ENCODE measurements at regions not wholly inside any gene's neighbourhood (a gene's known extent, or its start where the extent isn't known, plus 50 kb on each side); places are given as distances from the start of the nearest gene placed in this dataset.

GRCh38 chr12:107229827-107230226, 136.5 kb upstream of the CRY1 start:
- Mint-ChIP-seq H3K4me1 (no peaks in the 10 kb centered on the region), H3K27ac (ENCODE audit: low read depth) (no peak overlapping the region), H3K4me3 (no peak overlapping the region), H3K9me3 (no peaks in the 10 kb centered on the region), H3K36me3 (ENCODE audit: insufficient read depth) (no peaks in the 10 kb centered on the region), H3K27me3 (peaks cover 2% of the 10 kb centered on the region)
- DNase-seq (ENCODE audit: low spot score in 2 of 2) (no peak), ATAC-seq (replicated peaks; ENCODE audit: extremely low read depth, poor library complexity, severe bottlenecking) (no peak)

DNA sequence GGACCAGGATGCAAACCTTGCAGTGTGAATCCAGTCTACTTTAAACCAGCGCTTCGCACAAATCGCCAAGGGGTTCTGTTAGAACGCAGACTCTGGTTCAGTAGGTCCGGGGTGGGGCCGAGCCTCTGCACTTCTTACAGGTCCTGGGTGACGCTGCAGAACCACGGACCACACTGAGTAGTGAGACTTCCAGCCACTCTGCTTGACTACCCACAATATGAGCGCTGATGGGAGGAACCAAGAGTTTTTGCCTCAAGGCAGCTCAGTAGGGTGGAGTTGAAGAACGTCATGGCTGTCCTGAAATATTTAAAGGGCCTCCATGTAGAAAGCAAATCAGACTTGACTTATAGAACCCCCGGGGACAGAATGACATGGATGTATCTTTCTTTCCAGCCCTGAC, 138.0 kb upstream of the CRY1 start:
- no peaks in the 10 kb centered on the region for H3K9me3 Mint-ChIP-seq
- H3K27me3 Mint-ChIP-seq, result peaks cover 16% of the 10 kb centered on the region
- DNase-seq (ENCODE audit: low spot score in 2 of 2) (no peak), ATAC-seq (replicated peaks; ENCODE audit: extremely low read depth, poor library complexity, severe bottlenecking) (no peak)
- H3K36me3 Mint-ChIP-seq (ENCODE audit: insufficient read depth), result no peaks in the 10 kb centered on the region
- no peak overlapping the region for H3K27ac Mint-ChIP-seq (ENCODE audit: low read depth)
- no peak overlapping the region for H3K4me3 Mint-ChIP-seq
- no peaks in the 10 kb centered on the region for H3K4me1 Mint-ChIP-seq

DNA sequence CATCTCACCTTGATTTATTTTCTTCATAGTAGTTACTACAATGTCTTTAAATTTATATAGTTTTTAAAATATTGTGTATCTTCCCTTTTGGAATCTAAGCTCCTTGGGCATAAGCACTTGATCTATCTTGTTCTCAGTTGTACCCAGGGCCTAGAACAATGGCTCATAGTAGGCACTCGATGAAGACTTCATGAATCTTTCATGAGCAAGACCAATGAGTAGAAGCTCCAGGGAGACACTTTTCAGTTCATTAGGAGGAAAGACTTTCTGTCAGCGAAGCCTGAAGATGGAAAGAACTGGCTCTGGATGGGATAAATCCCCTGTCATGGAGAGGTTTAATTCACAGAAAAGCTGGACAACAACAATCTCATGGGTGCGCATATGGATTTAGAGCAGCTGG, 140.2 kb upstream of the CRY1 start:
- H3K4me1 Mint-ChIP-seq, result no peaks in the 10 kb centered on the region
- H3K4me3 Mint-ChIP-seq, result no peak overlapping the region
- H3K36me3 Mint-ChIP-seq (ENCODE audit: insufficient read depth), result no peaks in the 10 kb centered on the region
- H3K27ac Mint-ChIP-seq (ENCODE audit: low read depth), result no peak overlapping the region
- H3K27me3 Mint-ChIP-seq, result peaks cover 38% of the 10 kb centered on the region
- no peak for DNase-seq (ENCODE audit: low spot score in 2 of 2)
- H3K9me3 Mint-ChIP-seq, result no peaks in the 10 kb centered on the region
- ATAC-seq (replicated peaks; ENCODE audit: extremely low read depth, poor library complexity, severe bottlenecking), result no peak

DNA sequence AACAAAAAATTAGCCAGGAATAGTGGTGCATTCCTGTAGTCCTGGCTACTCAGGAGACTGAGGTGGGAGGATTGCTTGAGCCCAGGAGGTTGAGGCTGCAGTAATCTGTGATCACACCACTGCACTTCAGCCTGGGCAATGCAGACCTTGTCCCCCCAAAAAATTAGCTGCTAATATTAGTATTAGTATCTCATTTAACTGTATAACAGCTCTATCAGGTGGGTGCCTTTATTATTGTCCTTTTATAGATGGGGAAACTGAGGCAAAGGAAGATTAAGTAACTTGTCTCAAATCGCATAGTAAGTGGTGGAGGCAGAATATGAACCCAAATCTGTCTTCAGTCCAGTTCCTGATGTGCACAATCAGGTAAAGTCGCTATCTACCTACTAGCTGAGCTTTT, 142.3 kb upstream of the CRY1 start:
- Mint-ChIP-seq H3K27ac (ENCODE audit: low read depth) (no peak overlapping the region), H3K27me3 (peaks cover 51% of the 10 kb centered on the region), H3K9me3 (no peaks in the 10 kb centered on the region), H3K4me1 (no peaks in the 10 kb centered on the region), H3K4me3 (no peak overlapping the region), H3K36me3 (ENCODE audit: insufficient read depth) (no peaks in the 10 kb centered on the region)
- no peak for DNase-seq (ENCODE audit: low spot score in 2 of 2)
- no peak for ATAC-seq (replicated peaks; ENCODE audit: extremely low read depth, poor library complexity, severe bottlenecking)

DNA sequence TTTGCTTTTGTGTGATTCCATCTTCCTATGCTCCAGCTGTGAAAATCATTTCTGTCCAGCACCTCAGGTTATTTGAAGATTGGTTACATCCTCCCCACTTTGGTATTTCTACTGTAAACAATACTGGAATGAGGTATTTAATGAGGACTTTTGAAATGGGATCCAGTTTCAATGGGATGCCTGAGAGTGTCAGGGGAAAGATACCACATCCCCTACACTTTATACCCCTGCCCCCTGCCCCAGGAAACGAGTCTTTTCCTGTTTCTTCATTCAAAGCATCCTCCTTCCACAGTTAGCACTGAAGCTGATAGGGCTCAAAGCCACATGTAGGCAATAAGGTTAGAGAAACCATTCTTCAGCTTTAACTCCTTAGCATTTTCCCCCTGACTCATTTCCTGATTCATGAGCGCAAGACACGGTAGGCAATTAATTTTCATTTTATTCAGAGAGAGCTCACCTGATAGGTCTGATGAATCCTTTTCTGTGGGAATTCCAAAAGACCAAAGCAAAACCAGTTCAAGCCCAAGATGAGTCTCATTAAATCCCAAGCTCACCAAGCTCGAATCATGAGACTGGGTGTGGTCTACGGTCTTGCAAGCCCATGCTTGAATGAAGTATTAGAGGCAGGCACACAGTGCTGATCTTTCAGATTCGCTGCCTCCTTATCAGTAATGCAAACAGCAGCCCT, 143.6 kb upstream of the CRY1 start:
- no peaks in the 10 kb centered on the region for H3K9me3 Mint-ChIP-seq
- H3K4me1 Mint-ChIP-seq, result no peaks in the 10 kb centered on the region
- DNase-seq (ENCODE audit: low spot score in 2 of 2) (no peak), ATAC-seq (replicated peaks; ENCODE audit: extremely low read depth, poor library complexity, severe bottlenecking) (no peak)
- H3K27ac Mint-ChIP-seq (ENCODE audit: low read depth), result no peak overlapping the region
- H3K36me3 Mint-ChIP-seq (ENCODE audit: insufficient read depth), result no peaks in the 10 kb centered on the region
- H3K27me3 Mint-ChIP-seq, result peaks cover 51% of the 10 kb centered on the region
- no peak overlapping the region for H3K4me3 Mint-ChIP-seq

DNA sequence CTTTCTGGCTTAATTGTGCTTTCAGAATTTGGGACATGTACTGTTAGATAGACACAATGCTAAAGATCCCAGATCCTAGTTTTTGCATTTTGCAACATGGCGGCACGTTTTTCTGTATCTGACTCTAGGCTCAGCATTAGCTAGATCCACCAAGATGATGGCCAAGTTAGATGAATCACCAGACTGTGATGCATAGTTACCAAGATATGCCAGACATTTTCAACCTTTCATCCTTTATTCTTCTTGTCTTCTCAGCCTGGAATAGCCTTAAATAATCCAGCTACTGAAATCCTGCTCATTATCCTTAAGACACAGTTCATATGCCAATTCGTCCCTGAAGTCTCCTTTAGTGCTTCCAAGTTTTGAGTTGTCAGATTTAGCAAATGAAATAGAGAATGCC, 144.9 kb upstream of the CRY1 start:
- no peaks in the 10 kb centered on the region for H3K36me3 Mint-ChIP-seq (ENCODE audit: insufficient read depth)
- no peak overlapping the region for H3K27ac Mint-ChIP-seq (ENCODE audit: low read depth)
- no peak overlapping the region for H3K4me3 Mint-ChIP-seq
- H3K9me3 Mint-ChIP-seq, result no peaks in the 10 kb centered on the region
- DNase-seq (ENCODE audit: low spot score in 2 of 2) (no peak), ATAC-seq (replicated peaks; ENCODE audit: extremely low read depth, poor library complexity, severe bottlenecking) (no peak)
- H3K27me3 Mint-ChIP-seq, result peaks cover 64% of the 10 kb centered on the region
- no peaks in the 10 kb centered on the region for H3K4me1 Mint-ChIP-seq

GRCh38 chr12:107241411-107241810, 148.1 kb upstream of the CRY1 start:
- no peak for ATAC-seq (replicated peaks; ENCODE audit: extremely low read depth, poor library complexity, severe bottlenecking)
- Mint-ChIP-seq H3K4me1 (no peaks in the 10 kb centered on the region), H3K27me3 (peaks cover 77% of the 10 kb centered on the region), H3K9me3 (no peaks in the 10 kb centered on the region), H3K27ac (ENCODE audit: low read depth) (no peak overlapping the region), H3K36me3 (ENCODE audit: insufficient read depth) (no peaks in the 10 kb centered on the region), H3K4me3 (no peak overlapping the region)
- DNase-seq (ENCODE audit: low spot score in 2 of 2), result no peak

DNA sequence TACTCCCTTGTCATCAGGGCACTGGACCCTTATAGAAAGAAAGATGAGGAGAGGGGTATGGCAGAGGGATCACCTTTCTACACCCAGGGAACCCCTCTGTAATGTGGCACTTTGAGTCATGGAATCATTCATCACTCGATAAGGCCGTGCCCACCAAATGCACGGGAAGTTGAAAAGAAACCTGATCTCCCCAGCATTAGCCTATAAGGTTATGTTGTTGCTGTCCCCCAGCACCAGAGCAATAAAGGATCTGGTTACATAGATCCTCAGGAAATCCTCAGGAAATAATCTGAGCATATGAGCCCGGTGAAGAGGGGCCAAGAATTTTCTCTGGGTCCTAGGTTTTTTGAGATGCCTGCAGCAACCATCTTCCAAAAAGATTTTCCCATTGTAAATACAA, 148.8 kb upstream of the CRY1 start:
- DNase-seq (ENCODE audit: low spot score in 2 of 2), result no peak
- no peaks in the 10 kb centered on the region for H3K9me3 Mint-ChIP-seq
- H3K27ac Mint-ChIP-seq (ENCODE audit: low read depth), result no peak overlapping the region
- H3K27me3 Mint-ChIP-seq, result peaks cover 71% of the 10 kb centered on the region
- no peak overlapping the region for H3K4me3 Mint-ChIP-seq
- no peaks in the 10 kb centered on the region for H3K36me3 Mint-ChIP-seq (ENCODE audit: insufficient read depth)
- no peak for ATAC-seq (replicated peaks; ENCODE audit: extremely low read depth, poor library complexity, severe bottlenecking)
- no peaks in the 10 kb centered on the region for H3K4me1 Mint-ChIP-seq

DNA sequence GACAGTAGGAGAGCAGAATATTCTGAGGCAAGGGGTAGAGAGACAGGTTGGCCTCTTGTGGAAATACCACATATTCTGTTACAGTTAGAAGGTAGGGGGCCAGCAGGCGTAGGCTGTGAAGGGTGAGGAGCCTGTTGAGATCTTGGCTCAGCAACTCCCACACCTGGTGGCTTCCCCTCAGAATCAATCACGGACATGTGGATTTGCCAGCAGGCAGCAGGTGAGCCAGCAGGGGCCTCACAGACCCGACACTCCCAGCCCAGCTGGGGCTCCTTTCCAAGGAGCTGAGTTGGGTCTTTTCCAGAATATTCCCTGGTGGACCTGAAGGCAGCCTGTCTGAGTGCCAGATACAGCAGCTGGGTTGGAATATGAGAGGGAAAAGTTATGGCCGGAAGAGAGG, 150.0 kb upstream of the CRY1 start:
- no peak for ATAC-seq (replicated peaks; ENCODE audit: extremely low read depth, poor library complexity, severe bottlenecking)
- H3K4me1 Mint-ChIP-seq, result no peaks in the 10 kb centered on the region
- H3K4me3 Mint-ChIP-seq, result no peak overlapping the region

DNA sequence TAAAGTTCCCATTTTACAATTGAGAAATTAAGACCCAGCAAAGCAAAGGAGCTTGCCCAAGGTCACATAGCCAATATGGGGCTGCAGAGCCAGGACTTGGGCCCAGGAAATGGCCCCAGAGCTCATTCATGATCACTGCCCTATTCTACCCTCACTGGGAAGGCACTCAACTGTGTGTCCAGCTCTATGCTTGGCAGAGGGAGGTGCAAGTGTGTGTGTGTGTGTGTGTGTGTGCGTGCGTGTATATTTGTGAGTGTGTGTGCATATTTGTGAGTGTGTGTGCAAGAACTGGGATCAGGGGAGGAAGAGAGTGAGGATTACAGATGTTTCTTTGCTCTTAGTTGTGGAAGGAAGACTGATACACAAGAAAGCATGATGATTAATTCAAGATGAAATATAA, 151.2 kb upstream of the CRY1 start:
- no peaks in the 10 kb centered on the region for H3K36me3 Mint-ChIP-seq (ENCODE audit: insufficient read depth)
- no peak overlapping the region for H3K27ac Mint-ChIP-seq (ENCODE audit: low read depth)
- H3K4me3 Mint-ChIP-seq, result no peak overlapping the region
- peaks cover 59% of the 10 kb centered on the region for H3K27me3 Mint-ChIP-seq
- no peak for ATAC-seq (replicated peaks; ENCODE audit: extremely low read depth, poor library complexity, severe bottlenecking)
- no peaks in the 10 kb centered on the region for H3K9me3 Mint-ChIP-seq
- H3K4me1 Mint-ChIP-seq, result no peaks in the 10 kb centered on the region
- no peak for DNase-seq (ENCODE audit: low spot score in 2 of 2)

More for the DNA sequence above, 150.0 kb upstream of the CRY1 start:
- Mint-ChIP-seq H3K9me3 (no peaks in the 10 kb centered on the region), H3K27me3 (peaks cover 61% of the 10 kb centered on the region), H3K36me3 (ENCODE audit: insufficient read depth) (no peaks in the 10 kb centered on the region), H3K27ac (ENCODE audit: low read depth) (no peak overlapping the region)
- no peak for DNase-seq (ENCODE audit: low spot score in 2 of 2)

DNA sequence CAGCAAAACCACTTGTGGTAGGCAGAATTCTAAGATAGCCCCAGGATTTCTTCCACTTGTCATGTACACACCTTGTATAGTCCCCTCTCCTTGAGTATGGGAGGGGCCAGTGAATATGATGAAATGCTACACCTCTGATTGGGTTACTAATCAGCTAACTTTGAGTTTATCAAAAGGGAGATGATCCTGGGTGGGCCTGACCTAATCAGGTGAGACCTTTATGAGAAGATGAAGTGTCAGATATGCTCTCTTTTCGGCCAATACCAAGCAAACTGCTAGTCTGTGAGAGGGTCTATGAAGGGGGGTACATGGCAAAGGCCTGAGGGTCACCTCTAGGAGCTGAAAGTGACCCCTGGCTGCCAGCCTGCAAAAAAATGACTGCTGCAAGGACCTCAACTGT, 154.3 kb upstream of the CRY1 start:
- DNase-seq (ENCODE audit: low spot score in 2 of 2) (no peak), ATAC-seq (replicated peaks; ENCODE audit: extremely low read depth, poor library complexity, severe bottlenecking) (no peak)
- H3K27ac Mint-ChIP-seq (ENCODE audit: low read depth), result no peak overlapping the region
- no peak overlapping the region for H3K4me3 Mint-ChIP-seq
- peaks cover 49% of the 10 kb centered on the region for H3K27me3 Mint-ChIP-seq
- no peaks in the 10 kb centered on the region for H3K4me1 Mint-ChIP-seq
- H3K9me3 Mint-ChIP-seq, result no peaks in the 10 kb centered on the region
- peaks cover 4% of the 10 kb centered on the region for H3K36me3 Mint-ChIP-seq (ENCODE audit: insufficient read depth)

DNA sequence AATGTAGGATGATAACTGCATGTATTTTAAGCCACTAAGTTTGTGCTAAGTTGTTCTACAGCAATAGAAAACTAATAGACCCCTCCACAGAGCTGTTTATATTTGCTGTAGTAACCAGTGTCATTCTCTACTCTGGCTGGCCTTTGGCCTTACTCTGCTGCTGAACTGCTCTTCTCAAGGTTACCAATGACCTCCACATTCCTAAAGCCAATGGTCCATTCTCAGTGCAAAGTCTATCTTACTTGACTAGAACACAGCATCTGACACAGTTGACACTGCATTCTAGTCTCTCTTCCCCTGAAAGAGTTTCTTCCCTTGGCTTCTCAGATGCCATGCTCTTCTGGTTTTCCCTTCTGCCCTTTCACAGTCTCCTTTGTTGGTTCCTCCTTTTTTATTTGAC, 154.8 kb upstream of the CRY1 start:
- Mint-ChIP-seq H3K4me1 (no peaks in the 10 kb centered on the region), H3K9me3 (no peaks in the 10 kb centered on the region), H3K27me3 (peaks cover 44% of the 10 kb centered on the region), H3K27ac (ENCODE audit: low read depth) (no peak overlapping the region), H3K36me3 (ENCODE audit: insufficient read depth) (peaks cover 4% of the 10 kb centered on the region), H3K4me3 (no peak overlapping the region)
- DNase-seq (ENCODE audit: low spot score in 2 of 2), result no peak
- no peak for ATAC-seq (replicated peaks; ENCODE audit: extremely low read depth, poor library complexity, severe bottlenecking)

DNA sequence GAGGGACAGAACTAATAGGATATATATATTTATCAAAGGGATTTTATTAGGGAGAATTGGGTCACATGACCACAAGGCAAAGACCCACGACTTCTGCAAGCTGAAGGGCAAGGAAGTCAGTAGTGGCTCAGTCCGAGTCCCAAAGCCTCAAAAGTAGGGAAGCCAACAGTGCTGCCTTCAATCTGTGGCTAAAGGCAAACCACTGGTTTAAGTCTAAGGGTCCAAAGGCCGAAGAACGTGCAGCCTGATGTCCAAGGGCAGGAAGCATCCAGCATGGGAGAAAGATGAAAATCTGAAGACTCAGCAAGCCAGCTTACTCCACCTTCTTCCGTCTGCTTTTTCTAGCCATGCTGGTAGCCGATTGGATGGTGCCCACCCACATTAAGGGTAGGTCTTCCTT, 157.9 kb upstream of the CRY1 start:
- H3K27ac Mint-ChIP-seq (ENCODE audit: low read depth), result no peak overlapping the region
- no peak for ATAC-seq (replicated peaks; ENCODE audit: extremely low read depth, poor library complexity, severe bottlenecking)
- H3K27me3 Mint-ChIP-seq, result peaks cover 16% of the 10 kb centered on the region

DNA sequence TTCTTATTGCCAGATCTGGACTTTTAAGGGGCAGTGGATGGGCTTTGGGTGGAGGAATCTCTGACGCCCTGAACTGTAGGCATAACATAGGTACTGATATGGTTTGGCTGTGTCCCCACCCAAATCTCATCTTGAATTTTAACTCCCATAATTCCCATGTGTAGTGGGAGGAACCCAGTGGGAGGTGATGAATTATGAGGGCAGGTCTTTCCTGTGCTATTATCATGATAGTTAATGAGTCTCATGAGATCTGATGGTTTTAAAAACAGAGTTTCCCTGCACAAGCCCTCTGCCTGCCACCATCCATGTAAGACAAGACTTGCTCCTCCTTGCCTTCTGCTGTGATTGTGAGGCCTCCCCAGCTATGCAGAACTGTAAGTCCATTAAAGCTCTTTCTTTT, 160.0 kb upstream of the CRY1 start:
- peaks cover 4% of the 10 kb centered on the region for H3K36me3 Mint-ChIP-seq (ENCODE audit: insufficient read depth)
- DNase-seq (ENCODE audit: low spot score in 2 of 2), result no peak
- H3K27me3 Mint-ChIP-seq, result peaks cover 27% of the 10 kb centered on the region
- ATAC-seq (replicated peaks; ENCODE audit: extremely low read depth, poor library complexity, severe bottlenecking), result no peak
- H3K4me1 Mint-ChIP-seq, result no peaks in the 10 kb centered on the region
- no peak overlapping the region for H3K27ac Mint-ChIP-seq (ENCODE audit: low read depth)
- no peaks in the 10 kb centered on the region for H3K9me3 Mint-ChIP-seq
- H3K4me3 Mint-ChIP-seq, result no peak overlapping the region

More for the DNA sequence above, 157.9 kb upstream of the CRY1 start:
- DNase-seq (ENCODE audit: low spot score in 2 of 2), result no peak
- Mint-ChIP-seq H3K36me3 (ENCODE audit: insufficient read depth) (peaks cover 4% of the 10 kb centered on the region), H3K4me1 (no peaks in the 10 kb centered on the region), H3K4me3 (no peak overlapping the region), H3K9me3 (no peaks in the 10 kb centered on the region)

Data from central memory CD8-positive, alpha-beta T cell (primary cell).